IPS-NIHi11 (cell line): ENCODE measurements at regions not wholly inside any gene's neighbourhood (a gene's known extent, or its start where the extent isn't known, plus 50 kb on each side); places are given as distances from the start of the nearest gene placed in this dataset.

ENCODE experiments used
- DNase-seq: peaks from one replicate; pipeline ENCODE4 v3.0.0; 2012; ENCODE audit warnings: mixed read lengths, low spot score

- no peak for DNase-seq
Observed at GRCh38 chr6:146903451-146903850, 300.8 kb upstream of the STXBP5 start.

DNA sequence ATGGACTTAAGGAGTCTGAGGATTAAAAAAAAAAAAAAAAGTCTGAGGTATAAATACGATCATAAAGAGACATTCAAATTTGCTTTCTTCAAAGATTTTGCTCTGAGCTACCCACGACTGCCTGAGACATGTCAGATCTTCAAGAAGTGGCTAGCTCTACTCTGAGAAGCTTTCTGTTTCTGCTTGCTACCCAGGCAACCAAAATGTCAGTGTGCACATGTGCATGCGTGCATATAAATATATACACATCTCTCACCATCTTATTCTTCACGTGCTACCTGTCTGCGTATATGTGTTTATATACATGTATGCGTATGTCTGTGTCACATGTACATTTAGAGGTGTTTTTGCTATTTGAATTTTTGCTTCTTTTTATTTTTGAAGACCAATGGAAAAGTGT, 299.6 kb upstream of the STXBP5 start:
- DNase-seq: no peak

GRCh38 chr6:146905181-146905704, 299.0 kb upstream of the STXBP5 start:
- no peak for DNase-seq

DNA sequence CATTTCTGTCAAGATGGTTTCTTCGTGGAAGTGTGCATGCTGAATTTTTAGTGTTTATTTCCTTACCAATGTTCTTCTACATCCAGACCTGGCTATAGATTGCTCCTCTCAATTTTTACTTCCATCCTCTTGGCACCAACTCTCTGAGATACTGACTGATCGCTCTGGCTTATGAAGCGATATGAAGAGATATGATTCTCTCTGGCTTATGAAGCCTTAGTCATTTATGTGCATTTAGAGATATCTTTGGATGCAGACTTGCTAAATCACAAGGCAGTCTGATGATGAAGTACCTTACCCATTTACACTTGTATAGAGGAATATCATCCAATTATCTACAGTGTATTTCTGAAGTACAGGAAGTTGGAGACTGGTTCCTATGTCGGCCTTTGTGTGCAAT, 295.4 kb upstream of the STXBP5 start:
- no peak for DNase-seq

DNA sequence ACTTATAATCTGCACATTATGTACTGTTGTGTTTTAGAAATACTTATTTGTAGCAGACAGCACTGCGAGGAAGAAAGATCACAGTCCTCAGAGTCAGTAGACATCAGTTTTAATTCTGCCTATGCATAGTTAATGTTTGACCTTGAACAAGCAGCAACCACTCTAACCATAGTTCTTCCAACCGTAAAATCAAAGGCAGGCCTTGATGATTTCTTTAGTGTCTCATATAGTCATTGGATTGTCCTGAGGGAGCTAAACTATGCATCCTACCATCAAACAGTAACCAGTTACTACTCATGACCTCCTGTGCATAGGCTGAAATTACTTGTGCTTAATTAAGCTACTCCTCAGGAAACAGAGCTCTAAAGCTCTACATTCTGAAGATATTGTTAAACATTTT, 294.8 kb upstream of the STXBP5 start:
- no peak for DNase-seq

DNA sequence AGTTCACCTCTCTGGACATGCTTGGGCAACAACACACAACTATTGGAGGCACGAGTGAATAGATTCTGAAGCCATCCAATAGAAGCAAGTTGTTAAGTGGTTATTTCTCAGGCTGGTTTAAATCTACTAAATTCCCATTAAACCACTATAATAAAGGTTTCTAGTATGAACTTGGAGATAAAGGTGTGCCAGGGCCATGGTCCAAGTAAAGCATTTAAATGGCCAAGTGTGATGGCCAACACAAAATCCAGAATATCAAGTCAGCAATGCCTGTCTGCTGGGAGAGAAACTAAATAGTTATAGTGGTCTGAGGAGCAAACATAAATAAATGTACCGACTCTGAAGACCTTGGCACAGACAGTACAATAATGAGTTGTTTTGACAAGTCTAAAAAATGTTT, 294.3 kb upstream of the STXBP5 start:
- no peak for DNase-seq

- no peak for DNase-seq
Observed at GRCh38 chr6:146910611-146911010, 293.6 kb upstream of the STXBP5 start.

- no peak for DNase-seq
Observed at GRCh38 chr6:146911635-146912215, 292.5 kb upstream of the STXBP5 start.

- DNase-seq: no peak
Observed at GRCh38 chr6:146912730-146913685, 291.2 kb upstream of the STXBP5 start.

DNA sequence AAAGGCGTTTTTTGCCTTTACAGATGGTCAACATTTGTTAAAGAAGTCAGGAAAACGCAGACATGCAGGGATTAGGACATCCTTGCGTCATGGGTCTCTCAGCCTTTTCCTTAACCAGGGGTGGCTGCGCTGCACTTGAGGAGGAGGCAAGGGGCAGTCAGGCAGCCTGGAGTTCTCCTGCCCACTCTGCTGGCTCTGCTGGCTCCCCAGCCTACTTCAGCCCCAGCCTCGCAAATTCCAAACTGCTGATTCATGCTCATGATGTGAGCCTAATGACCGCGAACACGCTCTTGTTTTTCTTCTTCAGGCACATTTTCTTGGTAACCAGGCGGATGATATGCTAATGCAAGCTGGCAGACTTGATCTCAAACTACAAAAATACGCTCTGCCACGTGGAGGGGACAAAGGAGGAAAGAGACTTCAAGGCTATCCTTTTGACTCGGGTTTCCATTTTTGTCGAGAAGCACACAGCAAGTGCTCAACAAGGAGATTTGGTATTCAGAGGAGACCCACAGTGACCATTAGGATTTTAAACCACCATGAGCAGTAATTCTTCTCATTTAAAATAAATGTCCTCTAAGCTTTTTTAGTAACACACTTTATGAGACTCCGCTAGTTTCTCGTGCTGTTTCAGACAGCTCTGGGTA, 290.3 kb upstream of the STXBP5 start:
- peak; percentile 73 for DNase-seq

GRCh38 chr6:146914489-146915483, 289.4 kb upstream of the STXBP5 start:
- no peak for DNase-seq

GRCh38 chr6:146915671-146916127, 288.5 kb upstream of the STXBP5 start:
- DNase-seq: no peak

DNA sequence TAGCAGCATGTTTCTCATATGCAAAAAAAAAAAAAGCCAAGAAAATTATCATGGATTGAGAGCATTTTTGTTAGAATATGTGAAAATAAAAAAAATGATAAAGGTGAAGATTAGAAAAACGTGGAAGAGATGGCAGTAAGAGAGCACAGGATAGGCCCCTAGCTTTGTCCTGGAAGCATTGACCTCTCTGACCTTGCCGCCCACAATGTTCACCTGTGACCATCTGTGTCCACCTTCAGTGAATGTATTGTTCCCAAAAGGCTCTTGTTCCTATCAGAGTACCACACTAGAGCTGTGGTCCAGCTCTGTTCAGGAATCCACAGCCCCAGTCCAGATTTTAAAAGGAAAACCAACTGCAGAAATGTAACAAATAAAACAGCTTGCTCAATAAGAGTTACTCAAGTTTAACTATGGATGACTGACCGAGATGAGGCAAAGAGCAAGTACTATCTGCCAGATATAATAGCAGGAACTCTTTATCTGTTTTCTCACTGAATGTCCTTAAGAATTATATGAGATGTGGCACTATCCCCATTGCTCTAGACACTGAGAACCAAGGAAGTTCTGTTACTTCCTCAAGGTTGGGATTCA, 287.7 kb upstream of the STXBP5 start:
- no peak for DNase-seq

GRCh38 chr6:146917182-146917581, 287.0 kb upstream of the STXBP5 start:
- no peak for DNase-seq

- no peak for DNase-seq
Observed at GRCh38 chr6:146917979-146918378, 286.2 kb upstream of the STXBP5 start.

DNA sequence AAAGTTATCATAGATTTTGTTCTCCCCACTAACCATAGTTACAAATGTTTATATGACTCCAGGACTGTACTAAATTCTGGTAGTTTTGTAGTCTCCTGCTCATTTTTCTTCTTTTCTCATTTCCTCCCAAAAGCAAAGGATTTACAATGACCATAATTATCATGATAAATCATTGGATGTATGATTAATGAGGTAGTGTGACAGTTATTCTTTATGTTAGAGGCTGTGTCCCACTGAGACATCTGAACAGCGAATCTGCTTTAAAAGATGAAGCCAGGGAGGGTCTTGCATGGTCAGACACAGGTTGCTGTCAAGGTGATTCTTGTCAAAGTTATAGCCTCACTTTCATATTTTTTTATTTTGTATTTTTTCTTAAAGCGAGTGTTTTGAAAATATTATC, 285.2 kb upstream of the STXBP5 start:
- DNase-seq: no peak

DNA sequence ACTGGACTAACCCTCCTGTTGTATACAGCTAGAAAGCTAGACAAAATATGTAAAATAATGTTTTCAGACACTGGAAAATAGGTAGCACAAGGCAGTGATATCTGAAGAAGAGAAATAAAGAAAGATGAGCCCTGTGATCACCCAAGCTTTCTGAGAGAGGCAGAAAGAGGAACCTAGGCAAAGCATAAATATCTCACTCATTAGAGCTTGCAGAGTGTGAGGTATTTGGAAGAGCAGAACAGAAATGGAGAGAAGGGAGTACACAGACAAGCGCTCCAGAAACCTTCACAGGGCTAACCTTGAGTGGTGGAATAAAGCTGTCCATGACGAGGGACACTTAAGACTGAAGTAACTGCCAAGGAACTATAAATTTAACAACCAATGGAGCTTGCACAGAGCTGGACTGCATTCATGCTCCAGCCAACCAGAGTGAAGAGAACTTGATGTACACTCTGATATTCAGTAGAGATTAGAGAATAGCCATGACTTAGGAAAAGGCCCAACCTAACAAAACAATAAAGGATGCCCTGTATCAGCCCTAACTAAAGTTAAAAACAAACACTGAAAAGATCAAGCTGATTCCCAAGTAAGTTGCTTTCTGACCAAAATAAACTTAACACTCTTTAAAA, 280.9 kb upstream of the STXBP5 start:
- DNase-seq: no peak

DNA sequence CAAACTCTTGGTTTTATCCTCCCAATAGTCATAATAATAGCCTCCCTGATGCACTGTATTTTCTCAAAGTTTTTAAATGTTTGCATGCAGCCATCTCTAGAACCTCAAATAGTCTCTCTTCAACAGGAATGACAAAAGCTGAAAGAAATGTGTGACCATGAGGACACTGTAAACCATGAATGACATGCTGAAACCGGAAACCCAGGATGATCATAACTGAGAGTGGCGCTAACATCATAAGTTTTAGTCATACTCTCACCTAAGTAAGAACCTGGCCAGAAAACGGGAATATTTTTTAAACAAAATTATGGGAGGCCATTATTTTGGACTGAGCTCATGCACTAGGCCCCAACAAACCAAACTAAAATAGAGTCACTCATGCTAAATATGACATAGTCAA, 278.4 kb upstream of the STXBP5 start:
- DNase-seq: no peak

GRCh38 chr6:146928503-146928902, 275.7 kb upstream of the STXBP5 start:
- DNase-seq: no peak

DNA sequence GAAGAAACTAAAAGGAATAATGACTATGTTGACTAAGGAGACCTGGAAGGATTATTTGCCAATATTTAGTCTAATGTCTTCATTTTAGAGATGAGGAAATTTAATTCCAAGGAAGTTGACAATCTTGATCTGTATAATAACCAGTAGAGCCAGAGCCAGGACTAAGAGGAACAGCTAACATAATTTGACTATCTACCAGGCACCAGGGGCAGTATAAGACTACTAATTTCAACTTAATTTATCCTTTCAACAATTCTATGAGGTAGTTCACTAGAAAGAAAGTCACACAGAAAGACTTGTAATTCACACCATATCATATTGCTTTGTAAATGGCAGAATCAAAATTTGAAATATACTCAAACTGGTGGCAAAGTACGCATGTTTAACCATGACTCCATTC, 273.0 kb upstream of the STXBP5 start:
- no peak for DNase-seq

DNA sequence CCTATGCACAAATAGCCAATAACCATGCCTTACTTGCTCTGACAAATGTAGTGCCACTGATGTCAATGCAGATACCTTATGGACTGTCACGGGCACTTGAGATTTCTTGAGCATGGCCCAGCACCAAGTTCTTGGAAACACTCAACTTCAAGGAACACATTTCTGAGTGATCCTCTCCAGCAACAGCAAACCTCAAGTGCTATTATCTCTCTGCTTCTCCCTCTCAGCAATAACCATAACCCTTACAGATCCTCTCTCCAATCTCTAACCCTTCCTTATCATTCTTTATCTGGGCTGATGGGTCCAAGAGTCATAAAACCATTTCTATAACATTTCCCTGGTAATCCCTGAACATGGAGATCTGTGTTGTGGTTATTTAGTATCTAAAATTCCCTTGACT, 266.9 kb upstream of the STXBP5 start:
- DNase-seq: no peak
